Upper lobe of left lung (tissue), 6 donors: ENCODE measurements at regions not wholly inside any gene's neighbourhood (a gene's known extent, or its start where the extent isn't known, plus 50 kb on each side); places are given as distances from the start of the nearest gene placed in this dataset.

Experiments used
- ATAC-seq, 2 donors: fragments of 200-7000 bp; cut with Tn5 transposase; one replicate each; pipeline ENCODE4 v1.9.1; 2022; ENCODE audit warnings: mild to moderate bottlenecking in 2 of 2, moderate library complexity in 2 of 2; ENCODE audit not compliant: low FRiP score in 2 of 2
- DNase-seq, 2 donors: peaks; one replicate each; pipeline ENCODE4 v3.0.0-alpha.2; 2019 to 2020
- H3K27ac ChIP-seq, 4 donors: fragments of 200-600 bp; sonication (generic); one replicate each; pipeline ENCODE4 v1.5.1; 2016 to 2019
- H3K27me3 ChIP-seq, 4 donors: fragments of 200-600 bp; sonication (generic); one replicate each; pipeline ENCODE4 v1.5.1; 2017 to 2019
- H3K36me3 ChIP-seq, 4 donors: fragments of 200-600 bp; sonication (generic); one replicate each; pipeline ENCODE4 v1.5.1; 2016 to 2019
- H3K4me1 ChIP-seq, 4 donors: fragments of 200-600 bp; sonication (generic); one replicate each; pipeline ENCODE4 v1.5.1; 2018 to 2019
- H3K4me3 ChIP-seq, 4 donors: fragments of 200-600 bp; sonication (generic); one replicate each; pipeline ENCODE4 v1.5.1; 2017 to 2019; ENCODE audit warnings: mild to moderate bottlenecking in 2 of 4, moderate library complexity in 1 of 4
- H3K9me3 ChIP-seq, 4 donors: fragments of 200-600 bp; sonication (generic); one replicate each; pipeline ENCODE4 v1.5.1; 2018 to 2019
- CTCF ChIP-seq, 6 experiments: fragments of 450-650 bp in 4 of 6; fragments of 200-600 bp in 2 of 6; sonication (generic) in 2 of 6; IDR thresholded peaks; one replicate each; pipeline ENCODE4 v1.5.1; 2016 to 2019; ENCODE audit warnings: antibody characterized with exemption in 6 of 6
- EP300 ChIP-seq, 4 donors: sonication (generic); formaldehyde crosslinking; IDR thresholded peaks; one replicate each; pipeline ENCODE4 v1.5.1; 2017; ENCODE audit warnings: antibody characterized with exemption in 4 of 4, control low read depth in 2 of 4
- POLR2A ChIP-seq, 4 donors: fragments of 450-650 bp; IDR thresholded peaks; one replicate each; pipeline ENCODE4 v1.5.1; 2016 to 2017; ENCODE audit warnings: antibody characterized with exemption in 4 of 4, mild to moderate bottlenecking in 2 of 4
- POLR2AphosphoS5 ChIP-seq, 2 donors: sonication (generic); formaldehyde crosslinking; IDR thresholded peaks; one replicate each; pipeline ENCODE4 v1.5.1; 2017; ENCODE audit warnings: antibody characterized with exemption in 2 of 2
- WGBS, 2 donors: methylation state at CpG; one replicate each; pipeline ENCODE4 v1.1.5; 2017 to 2018; 5-methylcytosine and 5-hydroxymethylcytosine counted together
- donor health status: DM: no; HTN: no; CAD: no; lungs with moderate emphysema.
- donor health status: DM: no; HTN: yes; CAD: no; lungs with severe emphysema.

GRCh38 chr7:52077571-52077970, 761.0 kb upstream of the COBL start:
- no peak for TF ChIP-seq POLR2A (IDR thresholded peaks at IDR 0.05)
- no peak for TF ChIP-seq EP300 (IDR thresholded peaks at IDR 0.05)
- TF ChIP-seq CTCF (IDR thresholded peaks at IDR 0.05): no peak
- no peak for TF ChIP-seq POLR2AphosphoS5 (IDR thresholded peaks at IDR 0.05)
- no peak overlapping the region for H3K4me3 ChIP-seq
- ATAC-seq (no peak), DNase-seq (no peak)
- no peaks in the 10 kb centered on the region for H3K4me1 ChIP-seq
- WGBS, 2 donors: 76 to 89% methylated on average over 2 of the region's 2 CpGs
- H3K27me3 ChIP-seq: no peaks in the 10 kb centered on the region
- no peak overlapping the region for H3K27ac ChIP-seq
- H3K36me3 ChIP-seq: no peaks in the 10 kb centered on the region
- no peaks in the 10 kb centered on the region for H3K9me3 ChIP-seq

DNA sequence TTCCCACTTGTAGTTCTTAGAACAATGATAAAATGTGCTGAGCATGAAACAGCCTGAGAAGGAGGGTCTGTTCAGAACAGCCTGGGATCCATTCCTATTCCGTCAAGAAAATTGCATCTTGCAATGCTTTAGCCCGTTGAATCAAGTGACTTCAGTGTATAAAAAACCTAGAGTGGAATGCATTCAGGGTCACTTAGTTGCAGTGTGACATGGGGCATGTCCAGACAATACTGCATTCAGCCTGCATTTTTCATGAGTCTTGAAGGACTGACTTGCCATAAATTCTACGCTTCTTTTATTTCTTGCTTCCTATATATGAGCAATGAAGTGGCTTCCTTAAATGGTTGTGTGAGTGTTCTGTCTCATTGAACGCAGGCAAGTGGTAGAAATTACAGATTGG, 758.3 kb upstream of the COBL start:
- Histone ChIP-seq H3K36me3 (no peaks in the 10 kb centered on the region), H3K9me3 (no peaks in the 10 kb centered on the region), H3K4me3 (no peak overlapping the region), H3K4me1 (no peaks in the 10 kb centered on the region), H3K27ac (no peak overlapping the region), H3K27me3 (no peaks in the 10 kb centered on the region)
- 72 to 75% methylated on average over 4 of the region's 4 CpGs for WGBS, 2 donors
- DNase-seq (no peak), ATAC-seq (no peak)
- no peak for TF ChIP-seq POLR2AphosphoS5 (IDR thresholded peaks at IDR 0.05)
- no peak for TF ChIP-seq POLR2A (IDR thresholded peaks at IDR 0.05)
- no peak for TF ChIP-seq EP300 (IDR thresholded peaks at IDR 0.05)
- no peak for TF ChIP-seq CTCF (IDR thresholded peaks at IDR 0.05)

- no peak for TF ChIP-seq POLR2AphosphoS5 (IDR thresholded peaks at IDR 0.05)
- TF ChIP-seq EP300 (IDR thresholded peaks at IDR 0.05): no peak
- no peak for TF ChIP-seq POLR2A (IDR thresholded peaks at IDR 0.05)
- TF ChIP-seq CTCF (IDR thresholded peaks at IDR 0.05): no peak
- Histone ChIP-seq H3K4me1 (no peaks in the 10 kb centered on the region), H3K9me3 (no peaks in the 10 kb centered on the region), H3K36me3 (no peaks in the 10 kb centered on the region), H3K4me3 (no peak overlapping the region), H3K27me3 (no peaks in the 10 kb centered on the region), H3K27ac (no peak overlapping the region)
- ATAC-seq (no peak), DNase-seq (no peak)
- WGBS, 2 donors: 72 to 79% methylated on average over 2 of the region's 2 CpGs
Measured at GRCh38 chr7:52074071-52074470, 757.5 kb upstream of the COBL start.

DNA sequence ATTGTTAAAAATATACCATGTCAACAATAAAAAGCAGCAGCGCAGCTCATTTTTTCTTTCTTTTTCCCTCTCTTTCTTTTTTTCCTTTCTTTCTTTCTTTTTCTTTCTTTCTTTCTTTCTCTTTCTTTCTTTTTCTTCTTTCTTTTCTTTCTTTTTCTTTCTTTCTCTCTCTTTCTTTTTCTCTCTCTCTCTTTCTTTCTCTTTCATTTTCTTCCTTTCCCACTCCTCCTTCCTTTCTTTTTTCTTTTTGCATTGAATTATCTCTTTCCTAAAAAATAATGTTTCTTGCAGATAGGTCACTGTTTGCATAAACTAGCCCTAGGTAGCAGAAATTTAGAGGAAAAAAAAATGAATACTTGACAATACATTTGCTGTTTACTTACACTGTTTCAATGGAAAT, 755.1 kb upstream of the COBL start:
- H3K9me3 ChIP-seq: no peaks in the 10 kb centered on the region
- no peak overlapping the region for H3K4me3 ChIP-seq
- H3K4me1 ChIP-seq: no peaks in the 10 kb centered on the region
- DNase-seq: no peak
- ATAC-seq: no peak
- no peak for TF ChIP-seq EP300 (IDR thresholded peaks at IDR 0.05)
- TF ChIP-seq POLR2A (IDR thresholded peaks at IDR 0.05): no peak
- TF ChIP-seq CTCF (IDR thresholded peaks at IDR 0.05): no peak
- TF ChIP-seq POLR2AphosphoS5 (IDR thresholded peaks at IDR 0.05): no peak
- 45 to 58% methylated on average over 1 of the region's 1 CpG for WGBS, 2 donors
- H3K36me3 ChIP-seq: no peaks in the 10 kb centered on the region
- no peak overlapping the region for H3K27ac ChIP-seq
- no peaks in the 10 kb centered on the region for H3K27me3 ChIP-seq

DNA sequence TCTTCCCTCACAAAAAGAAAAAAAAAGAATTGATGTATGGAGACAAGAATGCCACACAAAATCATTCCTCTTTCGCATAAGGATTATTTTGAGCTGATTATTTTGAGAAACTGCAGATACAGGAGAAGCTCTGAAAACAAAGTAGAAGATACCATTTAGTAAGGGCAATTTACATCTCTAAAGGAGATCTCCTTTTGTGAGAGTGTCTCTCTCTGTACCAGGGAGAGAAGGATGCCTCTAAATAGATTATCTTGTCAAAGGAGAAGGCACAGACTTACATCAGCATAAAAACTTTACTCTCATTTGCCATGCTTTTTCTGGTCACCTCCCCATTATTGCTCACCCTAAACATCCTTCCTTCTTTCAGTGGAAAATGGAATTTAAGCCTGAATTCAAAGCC, 747.9 kb upstream of the COBL start:
- no peak for ATAC-seq
- H3K4me1 ChIP-seq: no peaks in the 10 kb centered on the region

More for the DNA sequence above, 747.9 kb upstream of the COBL start:
- H3K27me3 ChIP-seq: no peaks in the 10 kb centered on the region
- H3K9me3 ChIP-seq: no peaks in the 10 kb centered on the region
- H3K27ac ChIP-seq: no peak overlapping the region
- TF ChIP-seq POLR2A (IDR thresholded peaks at IDR 0.05) (no peak), POLR2AphosphoS5 (IDR thresholded peaks at IDR 0.05) (no peak), EP300 (IDR thresholded peaks at IDR 0.05) (no peak), CTCF (IDR thresholded peaks at IDR 0.05) (no peak)
- 74 to 85% methylated on average over 1 of the region's 1 CpG for WGBS, 2 donors
- H3K4me3 ChIP-seq: no peak overlapping the region
- no peaks in the 10 kb centered on the region for H3K36me3 ChIP-seq
- no peak for DNase-seq
